Limb (tissue), 2 donors: ENCODE measurements at regions not wholly inside any gene's neighbourhood (a gene's known extent, or its start where the extent isn't known, plus 50 kb on each side); places are given as distances from the start of the nearest gene placed in this dataset.

Source experiments
- DNase-seq, 2 donors: peaks; one replicate each; pipeline ENCODE4 v3.0.0-alpha.2; 2016; ENCODE audit errors: extremely low spot score in 2 of 2

DNA sequence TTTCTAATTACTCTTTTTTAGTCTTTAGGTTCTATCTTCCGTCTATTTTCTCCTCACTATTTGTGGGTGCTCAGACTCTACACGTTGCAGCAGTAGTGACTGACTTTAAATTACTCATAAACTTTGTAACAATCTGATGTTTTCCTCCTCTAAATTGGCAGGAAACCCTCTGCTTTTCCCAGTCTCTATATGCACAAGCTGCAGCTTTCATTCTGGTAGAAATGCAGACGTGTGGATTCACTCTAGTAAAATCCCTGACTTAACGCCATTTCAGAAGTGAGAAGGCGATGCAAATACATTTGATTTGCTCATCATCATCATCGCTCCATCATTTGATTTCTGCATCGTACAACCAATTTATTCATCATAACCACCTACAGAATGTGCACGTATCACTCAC lies 561.0 kb upstream of the ZFHX3 start:
- no peak for DNase-seq

DNA sequence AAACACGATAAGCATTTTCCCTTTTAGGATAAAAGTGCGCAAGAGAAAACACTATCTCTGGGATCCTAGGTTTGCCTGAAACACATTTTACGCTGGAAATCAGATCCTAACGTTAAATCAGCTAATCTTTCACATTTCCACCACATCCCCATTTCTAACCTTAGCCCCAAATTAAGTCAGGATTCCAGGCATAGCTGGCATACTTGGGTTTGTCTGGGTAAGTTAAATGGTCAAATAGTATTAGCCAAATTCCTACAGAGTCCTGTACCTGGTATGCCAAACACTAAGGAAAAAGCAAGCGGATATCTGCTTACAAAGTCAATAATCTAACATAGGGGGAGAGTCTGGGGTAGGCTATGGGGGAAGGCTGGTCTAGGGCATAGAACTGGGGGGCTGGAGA lies 557.4 kb upstream of the ZFHX3 start:
- no peak for DNase-seq

DNA sequence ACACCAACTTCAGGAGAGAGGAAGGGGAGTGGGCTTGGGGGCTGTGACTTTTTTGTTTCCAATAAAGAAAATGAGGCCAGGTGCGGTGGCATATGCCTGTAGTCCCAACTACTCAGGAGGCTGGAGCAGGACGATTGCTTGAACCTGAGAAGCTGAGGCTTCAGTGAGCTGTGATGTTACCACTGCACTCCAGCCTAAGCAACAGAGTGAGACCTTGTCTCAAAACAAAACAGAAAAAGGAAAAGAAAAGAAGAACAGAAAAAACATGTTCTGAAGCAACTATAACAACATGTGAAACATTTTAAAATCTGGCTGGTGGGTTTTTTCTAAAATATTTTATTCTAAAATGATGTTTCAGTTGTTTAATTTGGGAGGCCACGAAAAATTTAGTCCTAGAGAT lies 554.0 kb upstream of the ZFHX3 start:
- DNase-seq: no peak

DNA sequence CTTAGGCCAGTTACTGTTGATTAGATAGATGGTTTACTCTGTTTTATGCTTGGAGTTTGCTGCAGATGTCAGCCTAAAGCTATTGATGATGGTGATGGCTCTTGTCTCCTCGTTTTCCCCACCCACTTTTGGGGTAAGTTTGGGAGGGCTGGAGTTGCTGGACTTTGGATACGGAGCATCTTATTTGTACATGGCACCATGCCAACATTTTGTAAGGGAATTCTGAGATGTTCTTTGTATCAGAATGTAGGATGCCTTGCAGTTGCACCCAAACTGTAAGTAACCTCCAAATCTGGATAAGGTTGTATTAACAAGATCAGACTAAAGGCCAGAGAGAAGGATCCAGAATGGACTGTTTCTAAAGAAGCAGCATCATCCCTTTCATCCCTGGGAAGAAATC lies 551.9 kb upstream of the ZFHX3 start:
- DNase-seq: no peak

DNA sequence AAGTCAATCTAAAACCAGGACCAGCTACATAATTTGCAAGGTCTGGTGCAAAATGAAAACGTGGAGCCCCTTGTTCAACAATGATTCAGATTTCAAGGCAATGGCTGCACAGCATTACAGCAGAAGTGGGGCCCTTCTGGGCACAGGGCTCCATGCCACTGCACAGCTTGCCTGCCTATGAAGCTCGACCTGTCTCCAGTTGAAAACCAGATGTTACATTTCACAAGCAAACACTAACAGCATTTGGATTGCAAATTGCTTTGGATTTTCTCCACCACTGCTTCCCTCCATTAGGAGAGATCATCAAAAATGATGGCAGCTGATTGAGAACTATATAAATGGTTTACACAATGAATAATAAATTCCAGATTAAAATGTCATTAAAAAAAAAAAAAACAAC lies 551.4 kb upstream of the ZFHX3 start:
- DNase-seq: no peak

DNA sequence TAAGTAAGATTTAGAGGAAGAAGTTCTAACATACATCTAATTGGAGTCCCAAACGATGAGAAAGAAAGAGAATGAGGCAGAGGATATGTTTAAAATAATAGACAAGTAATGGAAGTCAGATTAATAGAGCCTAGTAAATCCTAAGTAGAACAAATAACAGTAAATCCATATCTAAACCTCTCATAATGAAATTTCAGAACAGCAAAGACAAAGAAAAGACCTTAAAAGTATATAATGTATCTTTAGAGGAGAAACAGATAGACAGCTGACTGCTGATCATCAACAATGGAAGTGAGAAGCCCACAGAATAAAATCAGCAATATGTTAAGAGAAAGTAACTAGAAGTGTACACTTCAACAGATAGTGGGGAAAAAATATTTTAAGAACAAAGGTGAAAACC lies 536.2 kb upstream of the ZFHX3 start:
- no peak for DNase-seq

DNA sequence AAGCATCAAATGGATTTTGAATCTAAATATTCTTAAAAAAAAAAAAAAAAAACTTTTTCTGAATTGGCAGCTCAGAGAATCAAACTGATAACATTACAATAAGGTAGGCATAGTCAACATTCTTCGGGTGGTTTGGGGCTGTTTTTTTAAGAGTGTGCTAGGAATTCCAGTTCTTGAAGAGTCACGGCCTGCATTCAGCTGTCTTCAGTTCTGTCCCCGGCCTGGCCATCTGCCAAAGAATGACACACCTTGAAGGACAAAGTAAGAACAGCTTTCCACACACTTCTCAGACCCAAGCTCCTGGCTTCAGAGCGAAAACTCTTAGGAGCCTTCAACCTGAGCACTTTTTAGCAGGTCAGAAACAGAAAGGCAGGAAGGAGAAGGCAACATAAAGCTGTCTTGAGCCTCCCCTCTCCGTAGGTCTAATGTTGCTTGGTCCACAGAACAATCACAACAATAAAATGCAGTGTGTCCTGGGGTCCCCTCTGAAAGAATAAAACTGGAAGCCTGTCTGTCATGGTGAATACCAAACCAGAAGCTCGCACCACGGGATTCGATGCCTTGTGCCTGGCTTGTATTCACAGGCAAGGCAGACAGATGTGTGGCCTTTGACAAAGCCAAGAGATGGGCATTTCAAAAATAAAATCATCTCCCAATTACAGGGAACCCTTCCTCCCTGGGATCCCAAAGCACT lies 524.4 kb upstream of the ZFHX3 start:
- DNase-seq: peak; percentile 63 to 67

DNA sequence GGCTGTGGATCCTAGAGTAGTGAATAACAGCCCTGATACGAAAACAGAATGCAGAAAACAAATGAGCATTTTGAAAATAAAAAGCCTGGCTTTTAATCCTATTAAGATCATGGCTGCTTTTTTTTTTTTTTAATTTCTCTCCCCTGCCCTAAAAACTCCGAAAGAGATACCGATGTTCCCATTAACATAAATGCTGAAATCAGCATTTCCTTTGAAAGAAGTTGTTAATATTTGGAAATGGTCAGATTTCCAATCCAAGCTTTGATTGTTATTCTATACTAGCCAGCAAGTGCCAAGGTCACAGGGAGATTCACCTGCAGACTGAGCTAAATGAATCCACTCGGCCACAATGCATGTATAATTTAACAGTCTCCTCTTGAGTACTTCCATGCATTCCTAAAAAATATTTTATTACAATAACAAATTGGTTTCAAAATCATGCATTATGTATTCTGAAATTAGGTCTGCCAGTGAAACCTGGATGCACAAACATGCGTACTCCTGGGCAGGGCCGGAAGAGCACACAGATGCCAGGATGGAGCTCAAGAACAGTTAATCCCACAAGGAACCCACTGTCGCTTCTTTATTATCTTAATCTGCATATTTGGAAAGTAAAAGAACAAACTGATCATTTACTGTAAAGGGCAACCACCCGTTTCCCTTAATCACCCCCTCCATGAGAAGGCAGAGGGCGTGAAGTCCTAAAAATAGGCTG lies 521.5 kb upstream of the ZFHX3 start:
- no peak for DNase-seq

DNA sequence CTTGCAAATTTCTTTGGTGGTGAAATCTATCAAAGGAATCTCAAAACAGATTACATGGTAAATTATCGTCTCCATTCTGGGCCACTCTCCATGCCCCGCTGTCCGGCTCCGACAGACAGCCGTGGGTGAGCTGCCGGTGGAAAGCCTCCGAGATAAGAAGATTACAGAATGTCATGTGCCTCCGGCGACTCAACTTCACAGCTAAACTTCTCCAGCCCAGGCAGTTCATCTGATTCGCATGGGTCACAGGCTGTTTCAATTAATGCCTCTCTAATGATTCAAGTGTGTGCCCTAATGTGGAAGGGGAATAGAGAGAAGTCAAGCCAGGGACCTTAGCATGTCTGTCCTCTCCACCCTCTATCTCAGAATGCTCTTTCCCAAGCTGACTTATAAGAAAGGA lies 520.8 kb upstream of the ZFHX3 start:
- DNase-seq: no peak

DNA sequence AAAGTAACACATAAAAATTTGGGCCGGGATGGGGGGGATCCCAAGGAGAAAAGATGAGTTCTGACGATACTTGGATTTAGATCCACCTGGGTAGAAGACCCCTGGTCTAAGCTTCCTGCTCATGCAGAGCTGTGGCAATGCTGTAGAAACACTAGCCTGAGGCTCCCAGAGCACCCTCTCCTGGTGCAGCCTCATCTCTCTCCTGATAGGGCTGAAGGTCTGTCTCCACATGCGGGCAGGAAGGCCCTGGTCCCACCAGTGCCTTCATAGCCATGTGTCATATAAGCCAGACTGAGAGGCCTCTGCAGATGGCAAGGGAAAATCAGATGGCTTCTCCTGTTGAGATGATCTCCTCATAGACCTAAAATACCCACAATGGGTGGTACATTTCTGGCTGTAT lies 518.0 kb upstream of the ZFHX3 start:
- no peak for DNase-seq

DNA sequence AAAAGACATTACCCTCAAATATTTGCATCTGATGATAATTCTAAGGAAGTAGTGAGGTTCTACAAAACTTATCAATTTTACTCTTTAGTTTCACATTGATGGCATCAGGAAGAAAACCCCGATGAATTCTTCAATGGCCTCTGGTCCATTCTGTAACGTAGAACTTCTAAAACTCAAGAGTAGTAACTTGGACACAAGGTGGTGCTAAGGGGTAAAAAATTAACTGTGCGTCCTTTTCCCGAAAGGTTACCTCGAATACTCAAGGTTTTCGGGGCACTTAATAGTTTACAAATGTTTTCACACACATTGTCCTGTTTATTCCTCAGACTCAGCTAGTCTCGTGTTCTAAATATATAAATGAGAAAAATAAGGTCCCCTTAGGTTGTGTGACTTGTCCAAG lies 517.3 kb upstream of the ZFHX3 start:
- DNase-seq: no peak

DNA sequence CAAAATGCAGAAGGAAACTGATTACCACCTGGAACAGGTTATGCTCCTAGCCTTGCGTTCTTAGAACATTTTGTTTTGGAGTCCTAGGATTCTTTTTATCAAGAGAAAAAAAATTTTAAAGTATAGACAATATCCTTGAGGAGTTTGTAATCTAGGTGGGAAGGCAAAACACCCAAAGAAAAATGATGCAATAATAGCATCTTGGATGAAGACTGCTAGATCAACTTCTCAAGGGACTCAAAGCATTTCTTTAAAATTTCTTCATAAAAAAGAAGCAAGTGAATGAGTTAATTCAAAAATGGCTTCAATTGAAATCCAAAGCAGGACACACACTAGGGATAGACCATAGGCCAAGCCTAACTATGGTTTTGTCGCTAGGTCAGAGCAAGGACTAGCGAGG lies 515.8 kb upstream of the ZFHX3 start:
- no peak for DNase-seq

DNA sequence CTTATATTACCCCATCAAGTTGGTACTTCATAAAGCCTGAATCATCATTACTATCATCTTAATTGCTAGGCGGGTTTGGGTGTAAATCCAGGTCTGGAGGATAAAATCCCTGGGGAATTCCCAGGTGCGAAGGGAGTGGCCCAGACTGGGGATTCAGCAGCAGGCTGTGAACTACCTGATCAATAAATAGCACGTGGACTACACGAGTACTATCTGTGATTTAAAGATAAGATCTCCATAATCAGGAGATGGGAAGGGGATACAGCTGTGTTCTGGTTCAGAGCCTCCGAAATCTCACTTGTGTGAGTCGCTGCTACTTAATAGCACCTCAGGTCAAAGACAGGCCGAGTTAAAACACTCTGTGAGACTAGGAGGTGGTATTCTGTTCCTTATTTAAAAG lies 512.6 kb upstream of the ZFHX3 start:
- no peak for DNase-seq

DNA sequence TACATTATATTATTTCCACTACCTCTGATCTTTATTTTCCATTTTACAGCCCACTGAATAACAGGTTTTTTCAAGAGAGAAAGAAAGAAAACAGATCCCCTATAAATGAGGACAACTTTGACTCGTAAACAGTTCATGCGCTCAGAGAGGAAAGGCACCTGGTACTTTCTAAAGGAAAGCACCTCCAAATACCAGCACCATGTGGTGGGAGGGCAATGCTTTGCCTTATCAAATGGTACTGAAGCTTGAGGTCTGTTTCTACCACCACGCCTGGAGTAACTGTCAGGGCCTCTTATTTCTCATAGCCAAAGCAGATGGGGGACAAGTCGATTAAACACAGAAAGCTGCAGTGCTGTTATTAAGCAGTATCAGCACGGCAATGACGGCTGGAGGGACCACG lies 510.3 kb upstream of the ZFHX3 start:
- DNase-seq: no peak

DNA sequence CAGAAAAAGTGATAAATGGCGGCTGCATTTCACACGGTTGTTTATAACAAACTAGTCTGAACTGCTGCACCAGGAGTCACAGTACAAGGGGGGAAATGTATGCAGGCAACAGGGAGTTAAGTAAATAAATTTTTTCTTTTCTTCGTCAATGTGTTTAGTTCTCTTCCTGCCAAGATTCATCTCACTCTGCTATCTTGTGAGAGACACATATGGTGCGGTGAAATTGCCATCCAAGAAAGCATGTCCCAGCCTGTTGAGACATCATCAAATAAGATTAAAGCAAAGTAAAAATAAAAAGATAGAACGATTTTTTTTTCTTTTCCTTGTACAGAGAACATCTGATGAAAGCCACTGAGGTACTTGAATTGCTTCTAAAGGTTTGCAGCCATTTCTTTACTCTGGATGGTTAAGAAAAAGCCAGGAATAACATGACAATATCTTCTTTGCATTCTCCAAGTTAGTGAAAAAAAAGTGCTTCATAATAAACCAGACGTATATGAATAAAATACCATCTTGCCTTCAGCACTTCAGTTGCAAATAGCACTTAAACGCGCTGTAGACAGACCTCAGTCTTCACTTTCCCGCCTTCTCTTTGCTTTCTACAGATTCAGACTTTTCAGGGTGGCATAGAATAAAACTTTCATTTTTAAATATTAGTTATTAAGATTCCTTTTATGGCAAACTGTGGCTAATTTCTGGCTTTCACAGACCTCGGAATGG lies 506.2 kb upstream of the ZFHX3 start:
- DNase-seq: no peak

DNA sequence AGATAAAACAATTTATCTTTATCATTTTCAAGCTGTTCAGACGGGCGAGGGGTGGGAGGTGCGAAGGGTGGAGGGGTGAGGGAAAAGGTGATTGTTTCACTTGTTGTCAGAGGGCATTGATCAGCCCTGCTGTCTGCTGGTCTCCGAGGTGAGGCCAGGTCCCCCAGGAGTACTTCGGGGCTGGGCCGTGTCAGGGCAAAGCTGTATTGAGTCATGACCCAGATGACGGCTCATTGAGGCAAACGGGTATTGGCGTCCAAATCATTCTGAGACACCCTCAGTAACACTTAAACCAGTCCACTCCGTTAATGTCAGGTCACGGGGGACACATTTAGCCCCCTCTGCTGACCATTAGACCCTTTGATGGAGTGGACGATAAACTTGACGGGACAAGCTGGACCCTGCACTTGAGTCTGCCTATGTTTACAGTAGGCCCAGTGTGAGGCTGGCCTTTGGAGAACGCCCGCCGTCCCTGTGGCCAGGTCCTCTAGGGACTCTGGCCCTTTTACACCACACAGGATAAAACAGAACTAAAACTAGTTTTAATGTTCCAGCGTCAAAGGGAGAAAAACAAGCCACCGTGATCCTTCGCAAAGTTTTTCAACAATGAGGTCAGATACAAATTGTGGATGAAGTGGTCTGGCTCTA lies 502.2 kb upstream of the ZFHX3 start:
- DNase-seq: no peak

DNA sequence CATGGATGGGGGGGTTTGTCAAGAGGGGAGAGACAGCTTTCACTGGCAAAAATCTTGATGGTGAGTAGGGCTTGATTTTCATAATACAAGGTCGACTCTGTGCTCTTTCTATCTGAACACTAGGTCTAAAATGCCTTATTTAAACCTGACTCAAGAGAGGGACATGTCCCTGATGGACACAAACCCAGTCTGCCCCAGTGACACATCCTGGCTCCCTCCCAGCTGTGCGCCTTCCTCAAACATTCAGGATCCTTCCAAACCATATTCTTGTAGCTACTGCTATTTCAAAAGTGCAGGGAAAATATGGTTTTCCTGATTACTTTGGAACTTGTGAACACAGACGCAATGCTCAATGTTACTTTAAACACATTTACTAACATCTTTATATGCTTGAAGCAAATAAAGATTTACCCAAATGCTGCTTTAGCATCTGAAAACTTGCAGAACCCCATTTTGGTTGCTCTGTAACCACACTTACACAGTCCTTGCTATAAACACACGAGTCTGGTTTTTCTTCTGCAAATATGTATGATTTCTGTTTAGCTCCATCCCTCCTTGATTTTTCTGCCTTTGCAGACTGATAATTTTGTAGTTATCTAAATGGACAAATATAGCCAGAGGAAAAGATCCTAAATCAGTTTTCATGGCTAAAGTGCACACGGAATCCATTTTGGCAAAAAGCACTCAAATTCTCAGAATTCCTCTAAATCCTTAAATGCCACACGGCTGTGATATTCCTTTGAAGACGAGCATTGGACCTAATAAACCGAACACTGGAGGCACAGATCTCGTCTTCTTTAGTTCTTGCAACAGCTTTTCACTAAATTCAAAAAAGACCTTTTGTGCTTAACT lies 499.9 kb upstream of the ZFHX3 start:
- DNase-seq: no peak

DNA sequence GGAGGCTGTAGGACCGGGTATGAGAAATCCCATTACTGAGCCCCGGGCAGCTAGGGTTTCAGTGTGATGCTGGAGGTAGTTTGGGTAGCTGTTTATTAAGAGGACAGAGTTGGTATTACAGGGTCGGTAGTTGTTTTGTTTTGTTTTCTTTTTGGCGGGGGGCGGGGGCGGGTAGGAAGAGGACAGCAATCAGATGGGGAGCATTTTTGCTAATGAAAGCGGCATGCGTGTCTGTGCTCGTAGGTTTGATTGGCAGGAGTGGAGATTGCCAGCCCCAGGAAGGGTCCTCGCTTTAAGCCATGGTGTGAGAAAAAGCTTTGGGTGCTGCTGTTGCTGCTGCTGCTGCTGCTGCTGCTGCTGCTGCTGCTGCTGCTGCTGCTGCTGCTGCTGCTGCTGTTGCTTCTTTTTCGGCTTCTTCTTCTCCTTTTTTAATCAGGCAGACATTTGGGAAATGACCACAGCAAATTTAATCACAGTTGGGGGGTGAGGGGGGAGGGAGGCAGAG lies 498.5 kb upstream of the ZFHX3 start:
- DNase-seq: peak in 1 of 2 donors; percentile 48

DNA sequence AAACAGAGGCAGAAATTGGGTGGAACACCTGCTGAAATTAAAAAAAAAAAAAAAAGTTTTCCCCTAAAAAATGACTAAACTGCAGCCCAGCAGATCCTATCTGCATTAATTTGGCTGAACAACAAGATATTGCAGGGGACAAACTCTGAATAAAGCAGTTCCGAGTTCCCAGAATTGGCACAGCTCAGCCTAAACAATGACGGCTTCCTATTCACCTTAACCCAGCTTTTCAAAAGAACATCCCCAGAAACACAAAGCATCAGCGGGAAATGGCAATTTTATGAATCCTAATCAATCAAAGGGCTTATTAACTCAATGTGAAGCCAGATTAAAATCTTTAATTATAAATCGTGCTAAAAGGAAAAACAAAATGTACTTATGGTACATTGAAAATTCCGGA lies 497.8 kb upstream of the ZFHX3 start:
- no peak for DNase-seq

DNA sequence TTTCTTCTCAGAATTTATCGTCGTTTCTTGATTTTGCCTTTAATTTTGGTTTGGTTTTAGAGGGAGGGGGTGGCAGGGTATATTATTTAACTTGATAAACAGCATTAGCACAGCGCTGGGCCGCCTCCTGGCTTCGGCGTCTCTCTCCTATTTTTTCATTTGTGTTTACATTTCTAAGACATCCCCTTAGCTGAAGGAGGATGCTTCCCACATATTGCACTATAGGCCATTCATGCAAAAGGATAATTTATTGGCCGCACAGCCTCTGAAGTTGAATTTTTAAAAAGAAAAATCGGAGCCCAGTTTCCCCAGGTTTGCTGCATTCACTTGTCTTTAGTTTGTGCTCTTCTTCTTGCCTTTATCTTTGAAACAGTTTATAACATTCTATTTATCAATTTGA lies 497.4 kb upstream of the ZFHX3 start:
- no peak for DNase-seq

DNA sequence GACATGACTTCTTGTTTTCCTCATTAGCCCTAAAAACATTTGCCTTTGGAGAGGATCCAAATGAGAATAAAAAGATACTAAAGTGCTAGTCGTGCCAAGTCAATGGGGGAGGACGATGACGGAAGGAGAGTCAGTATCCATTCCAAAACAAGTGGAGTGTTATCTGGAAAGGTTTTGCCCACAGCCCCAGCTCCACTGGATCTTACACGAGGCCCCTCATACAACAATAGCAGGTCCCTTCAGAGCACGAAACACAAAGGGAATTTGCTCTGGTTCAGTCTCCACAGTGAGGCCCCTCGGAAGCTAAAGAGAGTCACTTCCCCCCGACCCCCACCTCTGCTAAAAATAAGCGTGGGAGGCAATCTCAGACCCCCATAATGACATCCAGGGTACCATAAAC lies 496.9 kb upstream of the ZFHX3 start:
- DNase-seq: no peak
